ENCODE measurements at regions not wholly inside any gene's neighbourhood (a gene's known extent, or its start where the extent isn't known, plus 50 kb on each side); places are given as distances from the start of the nearest gene placed in this dataset.

DNA sequence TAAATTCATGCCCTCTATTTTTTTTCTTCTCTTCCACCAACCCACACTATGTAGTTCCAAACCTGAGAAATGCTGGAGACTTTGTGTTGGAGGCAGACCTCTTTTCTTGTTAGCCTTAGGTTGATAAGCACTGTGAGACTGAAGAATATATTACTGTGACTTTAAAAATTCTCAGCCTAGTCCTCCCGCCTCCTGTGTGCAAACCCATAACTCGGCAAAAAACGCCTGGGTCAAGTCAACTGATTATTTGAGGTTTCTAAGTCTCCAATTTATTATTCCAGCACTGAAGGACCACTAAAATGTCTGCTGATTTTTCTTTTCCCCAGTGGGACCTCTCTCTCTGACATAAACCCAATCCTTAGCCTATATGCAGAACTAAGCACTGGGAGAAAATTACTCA, 1946.0 kb upstream of the RAG2 start:
- no peaks in the 10 kb centered on the region for H3K27me3 Mint-ChIP-seq (ENCODE audit: low read depth in 3 of 3)
- TF ChIP-seq, protein P1, sequence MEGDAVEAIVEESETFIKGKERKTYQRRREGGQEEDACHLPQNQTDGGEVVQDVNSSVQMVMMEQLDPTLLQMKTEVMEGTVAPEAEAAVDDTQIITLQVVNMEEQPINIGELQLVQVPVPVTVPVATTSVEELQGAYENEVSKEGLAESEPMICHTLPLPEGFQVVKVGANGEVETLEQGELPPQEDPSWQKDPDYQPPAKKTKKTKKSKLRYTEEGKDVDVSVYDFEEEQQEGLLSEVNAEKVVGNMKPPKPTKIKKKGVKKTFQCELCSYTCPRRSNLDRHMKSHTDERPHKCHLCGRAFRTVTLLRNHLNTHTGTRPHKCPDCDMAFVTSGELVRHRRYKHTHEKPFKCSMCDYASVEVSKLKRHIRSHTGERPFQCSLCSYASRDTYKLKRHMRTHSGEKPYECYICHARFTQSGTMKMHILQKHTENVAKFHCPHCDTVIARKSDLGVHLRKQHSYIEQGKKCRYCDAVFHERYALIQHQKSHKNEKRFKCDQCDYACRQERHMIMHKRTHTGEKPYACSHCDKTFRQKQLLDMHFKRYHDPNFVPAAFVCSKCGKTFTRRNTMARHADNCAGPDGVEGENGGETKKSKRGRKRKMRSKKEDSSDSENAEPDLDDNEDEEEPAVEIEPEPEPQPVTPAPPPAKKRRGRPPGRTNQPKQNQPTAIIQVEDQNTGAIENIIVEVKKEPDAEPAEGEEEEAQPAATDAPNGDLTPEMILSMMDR (IDR thresholded peaks at IDR 0.05) = no peak
- peaks cover 0 to 10% of the 10 kb centered on the region in 2 donors for H3K9me3 ChIP-seq (replicated peaks in 1 of 2; ENCODE audit: control insufficient read depth in 1 of 2, insufficient read depth in 1 of 2, low read length in 2 of 2)
- H3K4me2 ChIP-seq (replicated peaks; ENCODE audit: extremely low read depth, low read length, poor library complexity, severe bottlenecking) = no peak overlapping the region
- H3K79me2 ChIP-seq (ENCODE audit: insufficient read depth, low read length) = no peaks in the 10 kb centered on the region
- no peak overlapping the region for H3K9ac ChIP-seq (ENCODE audit: insufficient read depth, low read length, poor library complexity, severe bottlenecking)
- H3K4me3 Mint-ChIP-seq = no peak overlapping the region
- H3K36me3 Mint-ChIP-seq = no peaks in the 10 kb centered on the region
- DNase-seq = no peak
- H3K27me3 ChIP-seq (ENCODE audit: control insufficient read depth in 2 of 2, insufficient read depth in 2 of 2, low read length in 2 of 2) = no peaks in the 10 kb centered on the region
- intact Hi-C loops (cut with micrococcal nuclease) = no loop called here
- no peak overlapping the region for H3K4me3 ChIP-seq (replicated peaks in 1 of 3; ENCODE audit: low read depth in 2 of 3, low read length in 3 of 3)
- H2AFZ ChIP-seq (ENCODE audit: insufficient read depth, low read depth, low read length, poor library complexity, severe bottlenecking) = no peak overlapping the region
- no peaks in the 10 kb centered on the region for H3K4me1 Mint-ChIP-seq
- no peaks in the 10 kb centered on the region for H3K4me1 ChIP-seq (ENCODE audit: control insufficient read depth in 1 of 2, insufficient read depth in 2 of 2, low read length in 2 of 2)
- H3K27ac Mint-ChIP-seq = no peak overlapping the region
- WGBS (ENCODE audit: insufficient coverage) = 85% methylated on average over 3 of the region's 3 CpGs
- no peak overlapping the region for H3K27ac ChIP-seq (ENCODE audit: low read depth in 1 of 2, low read length in 2 of 2)
- no peaks in the 10 kb centered on the region for H3K36me3 ChIP-seq (replicated peaks in 1 of 2; ENCODE audit: control insufficient read depth in 1 of 2, insufficient read depth in 2 of 2, low read length in 2 of 2)
- H3K9me3 Mint-ChIP-seq = peaks cover 0 to 3% (median 0%) of the 10 kb centered on the region in 7 donors
- H4K20me1 ChIP-seq (ENCODE audit: insufficient read depth, low read length) = no peaks in the 10 kb centered on the region

- DNase-seq = no peak
- Histone ChIP-seq H3K79me2 (ENCODE audit: insufficient read depth, low read length) (no peaks in the 10 kb centered on the region), H2AFZ (ENCODE audit: insufficient read depth, low read depth, low read length, poor library complexity, severe bottlenecking) (no peak overlapping the region), H3K27me3 (ENCODE audit: control insufficient read depth in 2 of 2, insufficient read depth in 2 of 2, low read length in 2 of 2) (no peaks in the 10 kb centered on the region), H3K4me2 (replicated peaks; ENCODE audit: extremely low read depth, low read length, poor library complexity, severe bottlenecking) (no peak overlapping the region), H3K36me3 (replicated peaks in 1 of 2; ENCODE audit: control insufficient read depth in 1 of 2, insufficient read depth in 2 of 2, low read length in 2 of 2) (no peaks in the 10 kb centered on the region), H3K4me1 (ENCODE audit: control insufficient read depth in 1 of 2, insufficient read depth in 2 of 2, low read length in 2 of 2) (no peaks in the 10 kb centered on the region), H3K9ac (ENCODE audit: insufficient read depth, low read length, poor library complexity, severe bottlenecking) (no peak overlapping the region), H3K27ac (ENCODE audit: low read depth in 1 of 2, low read length in 2 of 2) (no peak overlapping the region), H3K4me3 (replicated peaks in 1 of 3; ENCODE audit: low read depth in 2 of 3, low read length in 3 of 3) (no peak overlapping the region), H4K20me1 (ENCODE audit: insufficient read depth, low read length) (no peaks in the 10 kb centered on the region), H3K9me3 (replicated peaks in 1 of 2; ENCODE audit: control insufficient read depth in 1 of 2, insufficient read depth in 1 of 2, low read length in 2 of 2) (peaks cover 0 to 10% of the 10 kb centered on the region in 2 donors)
- no peak overlapping the region for H3K4me3 Mint-ChIP-seq
- no peaks in the 10 kb centered on the region for H3K4me1 Mint-ChIP-seq
- H3K27ac Mint-ChIP-seq = no peak overlapping the region
- H3K36me3 Mint-ChIP-seq = no peaks in the 10 kb centered on the region
- intact Hi-C loops (cut with micrococcal nuclease) = no loop called here
- TF ChIP-seq, protein P1 (IDR thresholded peaks at IDR 0.05) = no peak
- no CpG with 5 or more reads among the region's 1 CpG for WGBS (ENCODE audit: insufficient coverage)
- no peaks in the 10 kb centered on the region for H3K27me3 Mint-ChIP-seq (ENCODE audit: low read depth in 3 of 3)
- peaks cover 0 to 3% (median 0%) of the 10 kb centered on the region in 7 donors for H3K9me3 Mint-ChIP-seq
Observed at GRCh38 chr11:38543311-38543710, 1945.3 kb upstream of the RAG2 start.
